Upper lobe of right lung (tissue), 1 donor: ENCODE measurements at regions not wholly inside any gene's neighbourhood (a gene's known extent, or its start where the extent isn't known, plus 50 kb on each side); places are given as distances from the start of the nearest gene placed in this dataset.

Experiments
- ATAC-seq: fragments of 200-7000 bp; cut with Tn5 transposase; one replicate; pipeline ENCODE4 v1.9.1; 2020; ENCODE audit warnings: mild to moderate bottlenecking, moderate library complexity
- DNase-seq: peaks from one replicate; pipeline ENCODE4 v3.0.0-alpha.2; 2020
- H3K27ac ChIP-seq: fragments of 200-600 bp; one replicate; pipeline ENCODE4 v1.8.0; 2022
- H3K27me3 ChIP-seq: fragments of 200-600 bp; one replicate; pipeline ENCODE4 v1.8.0; 2022; ENCODE audit warnings: mild to moderate bottlenecking
- H3K36me3 ChIP-seq: fragments of 200-600 bp; one replicate; pipeline ENCODE4 v1.8.0; 2022
- H3K4me1 ChIP-seq: fragments of 200-600 bp; one replicate; pipeline ENCODE4 v1.8.0; 2022
- H3K4me3 ChIP-seq: fragments of 200-600 bp; one replicate; pipeline ENCODE4 v1.8.0; 2022; ENCODE audit warnings: mild to moderate bottlenecking
- H3K9me3 ChIP-seq: fragments of 200-600 bp; one replicate; pipeline ENCODE4 v1.8.0; 2022
- intact Hi-C: fragments of 100-400 bp; cut with DNase I; formaldehyde crosslinking; loops from one replicate; pipeline ENCODE4 v1.11.0; 2022
- TF ChIP-seq, protein P1 (sequence below): fragments of 200-600 bp; IDR thresholded peaks from one replicate; pipeline ENCODE4 v1.8.0; 2022; ENCODE audit warnings: antibody characterized with exemption
- donor health status: DM: no; HTN: yes; CAD: no; lungs with severe emphysema.

DNA sequence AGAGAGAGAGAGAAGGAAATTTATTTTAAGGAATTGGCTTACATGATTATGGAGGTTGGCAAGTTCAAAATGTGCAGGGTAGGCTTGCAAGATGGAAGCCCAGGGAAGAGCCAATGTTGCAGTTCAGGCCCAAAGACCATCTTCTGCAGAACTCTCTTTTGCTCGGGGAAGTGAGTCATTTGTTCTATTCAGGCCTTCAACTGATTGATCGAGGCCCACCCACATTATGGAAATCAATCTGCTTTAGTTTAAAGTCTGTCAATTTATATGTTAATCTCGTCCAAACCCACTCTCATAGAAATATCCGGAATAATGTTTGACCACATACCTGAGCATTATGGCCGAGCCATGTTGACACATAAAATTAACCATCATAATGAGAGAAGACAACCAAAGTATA, 113.3 kb upstream of the CXCL12 start:
- intact Hi-C loops: no loop called here
- no peak for DNase-seq
- H3K36me3 ChIP-seq: no peaks in the 10 kb centered on the region
- H3K27me3 ChIP-seq: no peaks in the 10 kb centered on the region
- H3K9me3 ChIP-seq: no peaks in the 10 kb centered on the region
- ATAC-seq: no peak
- no peak overlapping the region for H3K27ac ChIP-seq
- TF ChIP-seq, protein P1, sequence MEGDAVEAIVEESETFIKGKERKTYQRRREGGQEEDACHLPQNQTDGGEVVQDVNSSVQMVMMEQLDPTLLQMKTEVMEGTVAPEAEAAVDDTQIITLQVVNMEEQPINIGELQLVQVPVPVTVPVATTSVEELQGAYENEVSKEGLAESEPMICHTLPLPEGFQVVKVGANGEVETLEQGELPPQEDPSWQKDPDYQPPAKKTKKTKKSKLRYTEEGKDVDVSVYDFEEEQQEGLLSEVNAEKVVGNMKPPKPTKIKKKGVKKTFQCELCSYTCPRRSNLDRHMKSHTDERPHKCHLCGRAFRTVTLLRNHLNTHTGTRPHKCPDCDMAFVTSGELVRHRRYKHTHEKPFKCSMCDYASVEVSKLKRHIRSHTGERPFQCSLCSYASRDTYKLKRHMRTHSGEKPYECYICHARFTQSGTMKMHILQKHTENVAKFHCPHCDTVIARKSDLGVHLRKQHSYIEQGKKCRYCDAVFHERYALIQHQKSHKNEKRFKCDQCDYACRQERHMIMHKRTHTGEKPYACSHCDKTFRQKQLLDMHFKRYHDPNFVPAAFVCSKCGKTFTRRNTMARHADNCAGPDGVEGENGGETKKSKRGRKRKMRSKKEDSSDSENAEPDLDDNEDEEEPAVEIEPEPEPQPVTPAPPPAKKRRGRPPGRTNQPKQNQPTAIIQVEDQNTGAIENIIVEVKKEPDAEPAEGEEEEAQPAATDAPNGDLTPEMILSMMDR: no peak
- no peak overlapping the region for H3K4me3 ChIP-seq
- no peaks in the 10 kb centered on the region for H3K4me1 ChIP-seq

DNA sequence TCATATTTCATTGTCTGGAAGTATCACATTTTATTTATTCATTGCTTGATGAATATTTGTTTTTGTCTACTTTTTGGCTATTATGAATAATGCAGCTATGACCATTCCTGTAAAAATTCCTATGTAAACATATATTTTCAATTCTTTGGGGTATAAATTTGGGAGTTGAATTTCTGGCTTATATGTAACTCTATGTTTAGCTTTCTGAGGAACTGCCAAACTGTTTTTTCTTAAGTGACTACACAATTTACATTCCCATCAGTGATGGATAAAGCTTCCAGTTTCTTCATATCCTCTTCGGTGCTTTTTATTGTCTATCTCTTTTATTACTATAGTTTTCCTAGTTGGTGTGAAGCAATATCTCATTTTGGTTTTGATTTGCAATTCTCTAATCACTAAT, 115.6 kb upstream of the CXCL12 start:
- TF ChIP-seq, protein P1: no peak
- H3K9me3 ChIP-seq: no peaks in the 10 kb centered on the region
- no peaks in the 10 kb centered on the region for H3K4me1 ChIP-seq
- no peak overlapping the region for H3K27ac ChIP-seq
- no peaks in the 10 kb centered on the region for H3K27me3 ChIP-seq
- ATAC-seq (no peak), DNase-seq (no peak)
- no peak overlapping the region for H3K4me3 ChIP-seq
- no peaks in the 10 kb centered on the region for H3K36me3 ChIP-seq
- intact Hi-C loops: no loop called here

DNA sequence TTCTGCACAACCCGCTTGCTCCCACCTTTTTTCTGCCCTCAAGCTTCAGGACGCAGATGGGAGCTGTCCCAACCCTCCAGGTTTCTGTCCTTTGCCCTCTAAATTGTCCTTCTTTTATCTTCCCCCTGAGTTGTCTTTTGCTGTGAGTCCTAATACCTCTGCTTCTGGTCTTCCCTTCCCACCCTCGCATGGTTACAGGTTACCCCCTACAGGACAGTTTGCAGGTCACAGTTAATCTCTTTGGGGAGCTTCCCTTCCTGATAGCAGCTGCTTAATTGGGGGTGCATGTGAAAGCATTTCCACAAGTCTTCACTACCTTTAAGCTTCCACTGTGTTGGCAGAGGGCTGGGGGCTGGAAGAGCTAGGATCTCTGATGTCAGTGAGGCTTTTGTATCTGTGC, 121.5 kb upstream of the CXCL12 start:
- no peak overlapping the region for H3K4me3 ChIP-seq
- no peak for ATAC-seq
- intact Hi-C loops: no loop called here

DNA sequence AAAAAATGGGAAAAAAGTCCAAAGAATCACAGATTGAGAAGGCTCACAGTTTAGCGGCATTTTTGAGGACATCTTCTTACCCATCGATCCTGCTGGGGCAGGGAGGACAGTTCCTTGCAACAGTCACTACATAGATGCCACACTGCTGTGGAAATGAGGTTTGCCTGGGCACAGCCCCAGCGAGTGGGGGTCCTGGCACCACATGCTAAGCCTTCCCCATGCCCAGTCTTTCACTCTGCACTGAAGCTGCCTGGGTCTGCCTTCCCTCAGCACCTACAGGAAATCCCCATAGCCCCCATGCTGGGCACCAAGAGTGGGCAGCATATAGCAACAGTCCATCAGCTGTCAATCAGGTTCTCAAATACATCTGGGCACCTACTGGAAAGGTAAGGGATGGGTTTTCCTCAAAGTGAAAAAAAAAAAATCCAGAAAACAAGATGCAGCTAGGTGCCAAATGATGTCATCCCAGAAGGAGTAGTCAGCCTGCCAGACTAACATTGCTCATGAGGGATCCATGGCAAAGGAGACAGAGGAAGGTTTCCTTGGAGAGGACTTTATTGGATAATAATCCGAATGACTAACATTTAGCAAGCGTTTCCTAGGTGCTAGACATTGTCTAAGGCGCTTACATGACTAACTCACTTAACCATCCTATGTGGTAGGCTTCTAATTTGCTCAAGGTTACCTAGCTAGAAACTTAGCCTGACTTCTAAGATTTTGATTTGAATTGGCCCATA, 125.7 kb upstream of the CXCL12 start:
- ATAC-seq (no peak), DNase-seq (no peak)
- no peaks in the 10 kb centered on the region for H3K4me1 ChIP-seq
- no peaks in the 10 kb centered on the region for H3K36me3 ChIP-seq
- intact Hi-C loops: no loop called here
- no peak overlapping the region for H3K4me3 ChIP-seq
- H3K9me3 ChIP-seq: no peaks in the 10 kb centered on the region
- H3K27ac ChIP-seq: no peak overlapping the region
- H3K27me3 ChIP-seq: no peaks in the 10 kb centered on the region
- TF ChIP-seq, protein P1: no peak

More for the DNA sequence above, 121.5 kb upstream of the CXCL12 start:
- no peaks in the 10 kb centered on the region for H3K9me3 ChIP-seq
- H3K27ac ChIP-seq: no peak overlapping the region
- no peaks in the 10 kb centered on the region for H3K36me3 ChIP-seq
- no peaks in the 10 kb centered on the region for H3K4me1 ChIP-seq
- H3K27me3 ChIP-seq: no peaks in the 10 kb centered on the region
- DNase-seq: no peak
- TF ChIP-seq, protein P1: no peak

DNA sequence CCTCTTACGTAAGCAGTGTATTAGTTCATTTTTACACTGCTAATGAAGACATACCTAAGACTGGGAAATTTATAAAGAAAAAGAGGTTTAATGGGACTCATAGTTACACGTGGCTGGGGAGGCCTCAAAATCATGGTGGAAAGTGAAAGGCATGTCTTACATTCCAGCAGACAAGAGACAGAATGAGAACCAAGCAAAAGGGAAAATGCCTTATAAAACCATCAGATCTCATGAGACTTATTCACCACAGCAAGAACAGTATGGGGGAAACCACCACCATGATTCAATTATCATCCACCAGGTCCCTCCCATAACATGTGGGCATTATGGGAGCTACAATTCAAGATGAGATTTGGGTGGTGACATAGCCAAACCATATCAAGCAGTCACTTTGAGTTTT, 126.3 kb upstream of the CXCL12 start:
- H3K27me3 ChIP-seq: no peaks in the 10 kb centered on the region
- no peaks in the 10 kb centered on the region for H3K4me1 ChIP-seq
- intact Hi-C loops: no loop called here
- no peaks in the 10 kb centered on the region for H3K36me3 ChIP-seq
- DNase-seq (no peak), ATAC-seq (no peak)
- H3K27ac ChIP-seq: no peak overlapping the region
- no peaks in the 10 kb centered on the region for H3K9me3 ChIP-seq
- H3K4me3 ChIP-seq: no peak overlapping the region
- TF ChIP-seq, protein P1: no peak

DNA sequence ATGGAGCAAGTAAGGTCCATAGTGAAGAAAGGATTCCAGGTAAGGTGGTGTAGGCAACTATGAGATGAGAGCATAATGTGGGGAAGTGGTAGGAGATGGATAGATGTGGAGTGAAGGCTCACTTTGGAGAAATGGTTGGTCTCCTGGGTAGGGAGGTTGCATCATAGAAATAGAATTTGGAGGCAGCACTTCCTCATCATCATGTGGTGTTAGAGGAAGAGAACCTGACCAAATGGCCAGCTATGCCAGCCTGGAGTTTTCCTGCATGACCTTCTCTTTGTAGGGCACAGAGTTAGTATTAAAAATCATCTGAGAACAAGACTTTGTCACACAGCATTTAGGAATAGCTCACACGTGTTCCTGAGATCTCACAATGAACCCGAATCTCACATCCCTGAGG, 126.7 kb upstream of the CXCL12 start:
- no peaks in the 10 kb centered on the region for H3K36me3 ChIP-seq
- no peak overlapping the region for H3K4me3 ChIP-seq
- ATAC-seq: peak; percentile 17
- DNase-seq: no peak
- no peaks in the 10 kb centered on the region for H3K27me3 ChIP-seq
- no peak overlapping the region for H3K27ac ChIP-seq
- no peaks in the 10 kb centered on the region for H3K4me1 ChIP-seq
- intact Hi-C loops: no loop called here
- TF ChIP-seq, protein P1: no peak
- H3K9me3 ChIP-seq: no peaks in the 10 kb centered on the region
